ENCODE measurements at regions not wholly inside any gene's neighbourhood (a gene's known extent, or its start where the extent isn't known, plus 50 kb on each side); places are given as distances from the start of the nearest gene placed in this dataset.

- TF ChIP-seq CTCF (IDR thresholded peaks at IDR 0.05) = no peak
- no peak overlapping the region for H3K27ac ChIP-seq
- no peaks in the 10 kb centered on the region for H3K36me3 ChIP-seq
- peaks cover 0 to 4% of the 10 kb centered on the region in 2 donors for H3K4me1 ChIP-seq (ENCODE audit: control insufficient read depth in 1 of 2, low read depth in 2 of 2)
- no peaks in the 10 kb centered on the region for H3K27me3 ChIP-seq (replicated peaks; ENCODE audit: insufficient read depth)
- no peaks in the 10 kb centered on the region for H3K9me3 ChIP-seq
- ATAC-seq (ENCODE audit: insufficient number of reproducible peaks, low FRiP score, low read depth) (no peak), DNase-seq (ENCODE audit: low spot score) (no peak)
- H3K4me3 ChIP-seq = no peak overlapping the region
Measured at GRCh38 chr15:31447931-31448634, 121.4 kb downstream of the KLF13 start.

GRCh38 chr15:31448635-31448979, 122.0 kb downstream of the KLF13 start:
- no peak for ATAC-seq (ENCODE audit: insufficient number of reproducible peaks, low FRiP score, low read depth)

GRCh38 chr15:31452595-31453557, 126.2 kb downstream of the KLF13 start:
- no peaks in the 10 kb centered on the region for H3K36me3 ChIP-seq
- H3K27me3 ChIP-seq (replicated peaks; ENCODE audit: insufficient read depth) = no peaks in the 10 kb centered on the region
- no peak for TF ChIP-seq CTCF (IDR thresholded peaks at IDR 0.05)
- H3K4me3 ChIP-seq = no peak overlapping the region
- no peak overlapping the region for H3K27ac ChIP-seq
- DNase-seq (ENCODE audit: low spot score) (no peak), ATAC-seq (ENCODE audit: insufficient number of reproducible peaks, low FRiP score, low read depth) (no peak)
- H3K9me3 ChIP-seq = no peaks in the 10 kb centered on the region
- H3K4me1 ChIP-seq (ENCODE audit: control insufficient read depth in 1 of 2, low read depth in 2 of 2) = peaks cover 0 to 15% of the 10 kb centered on the region in 2 donors

More at GRCh38 chr15:31448635-31448979, 122.0 kb downstream of the KLF13 start:
- TF ChIP-seq CTCF (IDR thresholded peaks at IDR 0.05) = no peak
- Histone ChIP-seq H3K4me3 (no peak overlapping the region), H3K27ac (no peak overlapping the region), H3K36me3 (no peaks in the 10 kb centered on the region), H3K9me3 (no peaks in the 10 kb centered on the region), H3K4me1 (ENCODE audit: control insufficient read depth in 1 of 2, low read depth in 2 of 2) (no peaks in the 10 kb centered on the region), H3K27me3 (replicated peaks; ENCODE audit: insufficient read depth) (no peaks in the 10 kb centered on the region)
- DNase-seq (ENCODE audit: low spot score) = no peak

GRCh38 chr15:31453558-31454318, 127.1 kb downstream of the KLF13 start:
- DNase-seq (ENCODE audit: low spot score) (no peak), ATAC-seq (ENCODE audit: insufficient number of reproducible peaks, low FRiP score, low read depth) (no peak)
- no peak for TF ChIP-seq CTCF (IDR thresholded peaks at IDR 0.05)
- Histone ChIP-seq H3K36me3 (no peaks in the 10 kb centered on the region), H3K4me1 (ENCODE audit: control insufficient read depth in 1 of 2, low read depth in 2 of 2) (peaks cover 0 to 18% of the 10 kb centered on the region in 2 donors), H3K27ac (no peak overlapping the region), H3K9me3 (no peaks in the 10 kb centered on the region), H3K4me3 (no peak overlapping the region), H3K27me3 (replicated peaks; ENCODE audit: insufficient read depth) (no peaks in the 10 kb centered on the region)

- ATAC-seq (ENCODE audit: insufficient number of reproducible peaks, low FRiP score, low read depth) (no peak), DNase-seq (ENCODE audit: low spot score) (no peak)
- Histone ChIP-seq H3K4me1 (ENCODE audit: control insufficient read depth in 1 of 2, low read depth in 2 of 2) (peaks cover under 1 to 20% of the 10 kb centered on the region in 2 donors), H3K27ac (no peak overlapping the region), H3K9me3 (no peaks in the 10 kb centered on the region), H3K4me3 (no peak overlapping the region), H3K36me3 (no peaks in the 10 kb centered on the region), H3K27me3 (replicated peaks; ENCODE audit: insufficient read depth) (no peaks in the 10 kb centered on the region)
- no peak for TF ChIP-seq CTCF (IDR thresholded peaks at IDR 0.05)
Measured at GRCh38 chr15:31455499-31455898, 128.9 kb downstream of the KLF13 start.
